ENCODE measurements at regions not wholly inside any gene's neighbourhood (a gene's known extent, or its start where the extent isn't known, plus 50 kb on each side); places are given as distances from the start of the nearest gene placed in this dataset.

- H3K36me3 Mint-ChIP-seq (ENCODE audit: low read depth), result no peaks in the 10 kb centered on the region
- H3K4me1 Mint-ChIP-seq, result peaks cover 11% of the 10 kb centered on the region
- no peak overlapping the region for H3K27ac Mint-ChIP-seq
- TF ChIP-seq CTCF (conservative IDR thresholded peaks at IDR 0.05), result no peak
- DNase-seq, result peak; percentile 12
- peaks cover under 1% of the 10 kb centered on the region for H3K9me3 Mint-ChIP-seq
- Histone ChIP-seq H3K4me1 (ENCODE audit: control insufficient read depth, insufficient read depth, low read length) (no peaks in the 10 kb centered on the region), H3K4me3 (ENCODE audit: low read length) (no peak overlapping the region), H3K9ac (ENCODE audit: extremely low read depth, low read length, poor library complexity, severe bottlenecking) (no peak overlapping the region), H3K9me3 (ENCODE audit: control insufficient read depth, low read length) (no peaks in the 10 kb centered on the region), H3K27ac (ENCODE audit: low read depth, low read length) (no peak overlapping the region), H3K36me3 (ENCODE audit: control insufficient read depth, insufficient read depth, low read length) (no peaks in the 10 kb centered on the region), H3K27me3 (ENCODE audit: control insufficient read depth, insufficient read depth, low read length, poor library complexity, severe bottlenecking) (no peaks in the 10 kb centered on the region)
- H3K4me3 Mint-ChIP-seq, result no peak overlapping the region
- 83% methylated on average over 3 of the region's 3 CpGs; no CpG with 5 or more reads in 1 of the 2 experiments for WGBS, 2 experiments (ENCODE audit: insufficient coverage in 1 of 2, insufficient read length in 1 of 2)
- peaks cover 9% of the 10 kb centered on the region for H3K27me3 Mint-ChIP-seq (ENCODE audit: insufficient read depth)
These were observed 59.0 kb upstream of the CAPRIN2 start for GRCh38 chr12:30813525-30814294.

DNA sequence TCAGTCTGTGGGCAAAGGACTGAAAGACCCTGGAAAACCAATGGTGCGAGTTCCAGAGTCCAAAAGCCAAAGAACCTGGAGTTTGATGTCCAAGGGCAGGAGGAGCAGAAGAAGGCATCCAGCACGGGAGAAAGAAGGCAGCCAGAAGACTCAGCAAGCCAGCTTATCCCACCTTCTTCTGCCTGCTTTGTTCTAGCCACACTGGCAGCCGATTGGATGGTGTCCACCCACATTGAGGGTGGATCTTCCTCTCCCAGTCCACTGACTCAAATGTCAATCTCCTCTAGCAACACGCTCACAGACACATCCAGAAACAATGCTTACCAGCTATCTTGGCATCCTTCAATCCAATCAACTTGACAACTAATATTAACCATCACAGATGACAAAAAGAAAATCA, 57.2 kb upstream of the CAPRIN2 start:
- H3K4me1 ChIP-seq (ENCODE audit: control insufficient read depth, insufficient read depth, low read length), result no peaks in the 10 kb centered on the region
- no peak for TF ChIP-seq CTCF (conservative IDR thresholded peaks at IDR 0.05)
- Mint-ChIP-seq H3K4me3 (no peak overlapping the region), H3K27me3 (ENCODE audit: insufficient read depth) (peaks cover 3% of the 10 kb centered on the region), H3K4me1 (peaks cover 7% of the 10 kb centered on the region), H3K27ac (no peak overlapping the region), H3K36me3 (ENCODE audit: low read depth) (no peaks in the 10 kb centered on the region), H3K9me3 (peaks cover 4% of the 10 kb centered on the region)
- H3K9me3 ChIP-seq (ENCODE audit: control insufficient read depth, low read length), result peaks cover 5% of the 10 kb centered on the region
- WGBS, 2 experiments (ENCODE audit: insufficient coverage in 1 of 2, insufficient read length in 1 of 2), result 79 to 90% methylated on average over 2 to 4 of the region's 4 CpGs
- H3K27me3 ChIP-seq (ENCODE audit: control insufficient read depth, insufficient read depth, low read length, poor library complexity, severe bottlenecking), result no peaks in the 10 kb centered on the region
- H3K4me3 ChIP-seq (ENCODE audit: low read length), result no peak overlapping the region
- no peak overlapping the region for H3K9ac ChIP-seq (ENCODE audit: extremely low read depth, low read length, poor library complexity, severe bottlenecking)
- no peak overlapping the region for H3K27ac ChIP-seq (ENCODE audit: low read depth, low read length)
- DNase-seq, result peak; percentile 47
- no peaks in the 10 kb centered on the region for H3K36me3 ChIP-seq (ENCODE audit: control insufficient read depth, insufficient read depth, low read length)

GRCh38 chr12:30810918-30811317, 56.2 kb upstream of the CAPRIN2 start:
- Mint-ChIP-seq H3K4me3 (no peak overlapping the region), H3K9me3 (peaks cover 4% of the 10 kb centered on the region), H3K27me3 (ENCODE audit: insufficient read depth) (peaks cover 3% of the 10 kb centered on the region), H3K36me3 (ENCODE audit: low read depth) (no peaks in the 10 kb centered on the region), H3K27ac (no peak overlapping the region), H3K4me1 (peaks cover 11% of the 10 kb centered on the region)
- Histone ChIP-seq H3K27ac (ENCODE audit: low read depth, low read length) (no peak overlapping the region), H3K27me3 (ENCODE audit: control insufficient read depth, insufficient read depth, low read length, poor library complexity, severe bottlenecking) (no peaks in the 10 kb centered on the region), H3K4me1 (ENCODE audit: control insufficient read depth, insufficient read depth, low read length) (no peaks in the 10 kb centered on the region), H3K36me3 (ENCODE audit: control insufficient read depth, insufficient read depth, low read length) (no peaks in the 10 kb centered on the region), H3K9ac (ENCODE audit: extremely low read depth, low read length, poor library complexity, severe bottlenecking) (no peak overlapping the region), H3K4me3 (ENCODE audit: low read length) (no peak overlapping the region), H3K9me3 (ENCODE audit: control insufficient read depth, low read length) (peaks cover 5% of the 10 kb centered on the region)
- TF ChIP-seq CTCF (conservative IDR thresholded peaks at IDR 0.05), result no peak
- DNase-seq, result no peak
- 87% methylated on average over 1 of the region's 2 CpGs; no CpG with 5 or more reads in 1 of the 2 experiments for WGBS, 2 experiments (ENCODE audit: insufficient coverage in 1 of 2, insufficient read length in 1 of 2)
